H1 (cell line): ENCODE measurements at regions not wholly inside any gene's neighbourhood (a gene's known extent, or its start where the extent isn't known, plus 50 kb on each side); places are given as distances from the start of the nearest gene placed in this dataset.
A peak's percentile ranks its signal among the peaks of the same experiment; 100 is the strongest.

Experiments used
- CTCF ChIA-PET: fragments of 300-600 bp; sonication (Branson Sonifier 250); formaldehyde crosslinking; loops from one replicate; lab custom pipeline; 2021; ENCODE audit not compliant: partially characterized antibody; lab: Charles Lee
- POLR2A ChIA-PET: fragments of 300-600 bp; sonication (Branson Sonifier 250); formaldehyde crosslinking; loops from one replicate; lab custom pipeline; 2021; ENCODE audit warnings: inconsistent platforms; ENCODE audit not compliant: partially characterized antibody; lab: Charles Lee
- DNase-seq, 2 experiments: peaks; one replicate each; pipeline versions ENCODE4 v3.0.0 to v3.0.0-alpha.2; 2010 to 2022; ENCODE audit warnings: low spot score in 2 of 2, low read depth in 1 of 2, mixed read lengths in 1 of 2
- FAIRE-seq: peaks from 2 replicates; lab custom pipeline; 2011; peaks lifted over from hg19 to GRCh38; lab: Jason Lieb, UNC
- H2AFZ ChIP-seq: 2 replicates; pipeline ENCODE4 v1.8.1; 2012; ENCODE audit warnings: low read length, inconsistent platforms
- H2AK5ac ChIP-seq: 2 replicates; pipeline ENCODE4 v1.6.1; 2013; ENCODE audit warnings: low read depth, low read length
- H2BK120ac ChIP-seq: replicated peaks from 2 replicates; pipeline ENCODE3; 2013; ENCODE audit warnings: low read depth, low read length, inconsistent platforms
- H2BK12ac ChIP-seq: 2 replicates; pipeline ENCODE4 v1.6.1; 2013; ENCODE audit warnings: low read depth, low read length
- H2BK15ac ChIP-seq: 2 replicates; pipeline ENCODE4 v1.6.1; 2013; ENCODE audit warnings: low read length
- H2BK20ac ChIP-seq: 2 replicates; pipeline ENCODE4 v1.6.1; 2013; ENCODE audit warnings: low read length
- H2BK5ac ChIP-seq: 2 replicates; pipeline ENCODE4 v1.6.1; 2013; ENCODE audit warnings: low read depth, low read length
- H3K14ac ChIP-seq: 2 replicates; pipeline ENCODE4 v1.6.1; 2013; ENCODE audit warnings: inconsistent platforms; ENCODE audit not compliant: insufficient read length
- H3K18ac ChIP-seq: 2 replicates; pipeline ENCODE4 v1.6.1; 2013; ENCODE audit warnings: low read length; ENCODE audit errors: extremely low read depth
- H3K23ac ChIP-seq: 2 replicates; pipeline ENCODE4 v1.6.1; 2013; ENCODE audit warnings: inconsistent platforms; ENCODE audit not compliant: insufficient read length
- H3K23me2 ChIP-seq: 2 replicates; pipeline ENCODE4 v1.6.1; 2013; ENCODE audit warnings: low read depth, low read length
- H3K27ac ChIP-seq: 2 replicates; pipeline ENCODE4 v1.6.1; 2011; ENCODE audit warnings: low read depth, low read length, inconsistent platforms
- H3K27me3 ChIP-seq, 4 experiments: replicated peaks in 1 of 4; 1 replicate in 1 of 4; 2 replicates in 3 of 4; pipeline versions ENCODE4 v1.6.1 to v1.8.1; 2011 to 2013; ENCODE audit warnings: low read length in 3 of 4, mild to moderate bottlenecking in 3 of 4, inconsistent platforms in 2 of 4, mixed read lengths in 2 of 4, moderate library complexity in 1 of 4; ENCODE audit not compliant: control insufficient read depth in 3 of 4, insufficient read depth in 3 of 4; ENCODE audit errors: extremely low read depth in 1 of 4
- H3K36me3 ChIP-seq, 4 experiments: 2 replicates each; pipeline versions ENCODE4 v1.6.1 to v1.8.1; 2011 to 2013; ENCODE audit warnings: mild to moderate bottlenecking in 4 of 4, low read length in 3 of 4, moderate library complexity in 2 of 4, control low read depth in 1 of 4, inconsistent platforms in 1 of 4; ENCODE audit not compliant: insufficient read depth in 4 of 4, control insufficient read depth in 2 of 4
- H3K4ac ChIP-seq: replicated peaks from 2 replicates; pipeline ENCODE3; 2013; ENCODE audit warnings: low read length, low read depth, mixed read lengths, inconsistent platforms; ENCODE audit not compliant: insufficient read length
- H3K4me1 ChIP-seq, 4 experiments: replicated peaks in 1 of 4; 1 replicate in 1 of 4; 2 replicates in 3 of 4; pipeline versions ENCODE4 v1.6.1 to v1.8.1; 2011 to 2013; ENCODE audit warnings: low read length in 3 of 4, inconsistent platforms in 2 of 4, mixed read lengths in 1 of 4; ENCODE audit not compliant: insufficient read depth in 4 of 4, control insufficient read depth in 3 of 4
- H3K4me2 ChIP-seq, 2 experiments: 2 replicates each; pipeline versions ENCODE4 v1.6.1 to v1.8.1; 2011 to 2013; ENCODE audit warnings: low read depth in 2 of 2, low read length in 2 of 2, control low read depth in 1 of 2, inconsistent platforms in 1 of 2, mild to moderate bottlenecking in 1 of 2; ENCODE audit not compliant: insufficient read depth in 1 of 2
- H3K4me3 ChIP-seq, 4 experiments: fragments of 200-600, 300-600 bp in 1 of 4; sonication (generic), shearing (Covaris generic), sonication (Bioruptor Twin) in 1 of 4; 2 replicates each; pipeline versions ENCODE4 v1.5.1 to v1.8.1; 2011 to 2016; ENCODE audit warnings: low read length in 4 of 4, low read depth in 3 of 4, control low read depth in 2 of 4, inconsistent platforms in 2 of 4, mild to moderate bottlenecking in 2 of 4, mixed read lengths in 1 of 4, moderate library complexity in 1 of 4; ENCODE audit not compliant: insufficient read depth in 2 of 4; ENCODE audit errors: extremely low read depth in 1 of 4
- H3K56ac ChIP-seq: replicated peaks from 2 replicates; pipeline ENCODE3; 2013; ENCODE audit warnings: low read depth, mild to moderate bottlenecking, mixed read lengths, low read length, inconsistent platforms; ENCODE audit not compliant: insufficient read length
- H3K79me1 ChIP-seq: 2 replicates; pipeline ENCODE4 v1.6.1; 2013; ENCODE audit warnings: low read depth, low read length, control low read depth
- H3K79me2 ChIP-seq, 2 experiments: 2 replicates each; pipeline versions ENCODE4 v1.6.1 to v1.8.1; 2012 to 2013; ENCODE audit warnings: low read length in 2 of 2, mild to moderate bottlenecking in 2 of 2, inconsistent platforms in 1 of 2; ENCODE audit not compliant: insufficient read depth in 2 of 2, control insufficient read depth in 1 of 2
- H3K9ac ChIP-seq, 4 experiments: replicated peaks in 1 of 4; 1 replicate in 1 of 4; 2 replicates in 3 of 4; pipeline versions ENCODE4 v1.6.1 to v1.8.1; 2011 to 2013; ENCODE audit warnings: low read depth in 3 of 4, low read length in 3 of 4, control low read depth in 2 of 4, mild to moderate bottlenecking in 2 of 4, moderate library complexity in 2 of 4, inconsistent platforms in 1 of 4; ENCODE audit errors: extremely low read depth in 1 of 4
- H3K9me3 ChIP-seq, 2 experiments: 2 replicates each; pipeline versions ENCODE4 v1.6.1 to v1.8.1; 2012 to 2013; ENCODE audit warnings: mild to moderate bottlenecking in 2 of 2, moderate library complexity in 2 of 2, control low read depth in 1 of 2, inconsistent platforms in 1 of 2, low read depth in 1 of 2, low read length in 1 of 2, mixed read lengths in 1 of 2; ENCODE audit not compliant: insufficient read depth in 2 of 2
- H4K20me1 ChIP-seq, 2 experiments: replicated peaks in 1 of 2; 2 replicates each; pipeline versions ENCODE3 to v1.8.1; 2011 to 2013; ENCODE audit warnings: inconsistent platforms in 2 of 2, low read length in 2 of 2, mild to moderate bottlenecking in 1 of 2; ENCODE audit not compliant: insufficient read depth in 2 of 2, control insufficient read depth in 1 of 2
- H4K5ac ChIP-seq: 2 replicates; pipeline ENCODE4 v1.6.1; 2013; ENCODE audit warnings: low read length, low read depth, mixed read lengths, inconsistent platforms; ENCODE audit not compliant: insufficient read length
- H4K8ac ChIP-seq: 2 replicates; pipeline ENCODE4 v1.8.0; 2013; ENCODE audit warnings: mild to moderate bottlenecking, moderate library complexity, low read length, inconsistent platforms; ENCODE audit not compliant: insufficient read depth; ENCODE audit errors: extremely low read depth
- H4K91ac ChIP-seq: replicated peaks from 2 replicates; pipeline ENCODE3; 2013; ENCODE audit warnings: low read length, mixed read lengths, inconsistent platforms; ENCODE audit not compliant: insufficient read length
- ASH2L ChIP-seq: fragments of 200-600, 300-600 bp; sonication (generic); IDR thresholded peaks from one replicate; pipeline ENCODE4 v1.7.1; 2017; ENCODE audit warnings: low read length
- BACH1 ChIP-seq: IDR thresholded peaks from 2 replicates; pipeline ENCODE4 v1.6.1; 2012; ENCODE audit warnings: low read length, improper control_type of control experiment
- CTBP2 ChIP-seq: IDR thresholded peaks from 2 replicates; pipeline ENCODE4 v1.7.0; 2011; ENCODE audit warnings: borderline replicate concordance, mild to moderate bottlenecking, moderate library complexity, mixed read lengths, low read length; ENCODE audit not compliant: insufficient read depth, insufficient read length
- CTCF ChIP-seq, 3 experiments: IDR thresholded peaks; 1 replicate in 2 of 3; 2 replicates in 1 of 3; pipeline versions ENCODE4 v1.5.1 to v1.6.1; 2011; ENCODE audit warnings: low read length in 3 of 3, mild to moderate bottlenecking in 3 of 3, inconsistent platforms in 2 of 3, low read depth in 1 of 3, moderate library complexity in 1 of 3; ENCODE audit not compliant: insufficient read depth in 1 of 3; ENCODE audit errors: control extremely low read depth in 1 of 3
- FOSL1 ChIP-seq: IDR thresholded peaks from 2 replicates; pipeline ENCODE4 v1.6.1; 2011; ENCODE audit warnings: mild to moderate bottlenecking, low read depth, low read length, moderate library complexity; ENCODE audit not compliant: insufficient read depth
- HDAC6 ChIP-seq: IDR thresholded peaks from one replicate; pipeline ENCODE4 v1.7.1; 2012; ENCODE audit warnings: low read depth, mild to moderate bottlenecking, inconsistent platforms, low read length, moderate library complexity
- JUND ChIP-seq: IDR thresholded peaks from 2 replicates; pipeline ENCODE4 v1.6.1; 2011; ENCODE audit warnings: mild to moderate bottlenecking, improper control_type of control experiment, low read length
- KDM1A ChIP-seq: fragments of 200-600, 300-600 bp; sonication (generic); IDR thresholded peaks from 2 replicates; pipeline ENCODE4 v1.7.1; 2016; ENCODE audit warnings: mild to moderate bottlenecking, low read length, borderline replicate concordance
- KDM4A ChIP-seq: IDR thresholded peaks from one replicate; pipeline ENCODE4 v1.7.1; 2012; ENCODE audit warnings: low read depth, mild to moderate bottlenecking, moderate library complexity, low read length, inconsistent platforms; ENCODE audit not compliant: severe bottlenecking
- MAX ChIP-seq: IDR thresholded peaks from 2 replicates; pipeline ENCODE4 v1.6.1; 2012; ENCODE audit warnings: inconsistent platforms
- POLR2A ChIP-seq, 2 experiments: IDR thresholded peaks; 1 replicate in 1 of 2; 2 replicates in 1 of 2; pipeline ENCODE4 v1.6.1; 2011; ENCODE audit warnings: low read depth in 2 of 2, low read length in 2 of 2, mild to moderate bottlenecking in 2 of 2; ENCODE audit errors: control extremely low read depth in 1 of 2
- RXRA ChIP-seq: IDR thresholded peaks from 2 replicates; pipeline ENCODE4 v1.6.1; 2011; ENCODE audit warnings: low read depth, mild to moderate bottlenecking, low read length, moderate library complexity; ENCODE audit not compliant: insufficient read depth
- WGBS, 2 experiments: shearing (Covaris generic) in 1 of 2; methylation state at CpG; one replicate each; pipeline versions ENCODE4 v1.1.6 to v1.1.7; 2013 to 2015; ENCODE audit warnings: low lambda C conversion rate in 2 of 2, mixed read lengths in 2 of 2, inconsistent platforms in 1 of 2, low coverage in 1 of 2, missing lambda C conversion rate in 1 of 2; ENCODE audit not compliant: insufficient replicate concordance in 2 of 2, insufficient coverage in 1 of 2, insufficient read length in 1 of 2; ENCODE audit errors: extremely low coverage in 1 of 2, missing lambda C conversion rate in 1 of 2; 5-methylcytosine and 5-hydroxymethylcytosine counted together

- FAIRE-seq (no peak), DNase-seq (no peak)
- ChIA-PET CTCF (interaction anchor here (2.0 kb wide), 1 partner anchor 11 kb away, joined by 6 read pairs; no protein-coding TSS in a partner anchor), POLR2A (no interaction called here)
- no peak overlapping the region for H2AFZ ChIP-seq
- H3K23ac ChIP-seq: no peak overlapping the region
- H4K8ac ChIP-seq: no peak overlapping the region
- no peak overlapping the region for H3K18ac ChIP-seq
- no peaks in the 10 kb centered on the region for H3K23me2 ChIP-seq
- no peak overlapping the region for H2BK5ac ChIP-seq
- no peak overlapping the region for H3K56ac ChIP-seq
- H3K4me3 ChIP-seq: no peak overlapping the region
- H3K4ac ChIP-seq: no peak overlapping the region
- 97% methylated on average over 16 of the region's 16 CpGs; no CpG with 5 or more reads in 1 of the 2 experiments for WGBS, 2 experiments
- H2BK15ac ChIP-seq: no peak overlapping the region
- H4K91ac ChIP-seq: peak overlapping the region; percentile 64
- no peaks in the 10 kb centered on the region for H3K79me2 ChIP-seq
- no peak overlapping the region for H3K4me2 ChIP-seq
- H3K14ac ChIP-seq: no peak overlapping the region
- no peak overlapping the region for H2BK12ac ChIP-seq
- H3K9ac ChIP-seq: no peak overlapping the region
- H3K27me3 ChIP-seq: no peaks in the 10 kb centered on the region
- H3K79me1 ChIP-seq: no peaks in the 10 kb centered on the region
- no peaks in the 10 kb centered on the region for H4K20me1 ChIP-seq
- H3K4me1 ChIP-seq: peaks cover 0 to 3% (median 1%) of the 10 kb centered on the region in 4 experiments; a peak in 3 of 7 replicates
- no peak overlapping the region for H3K27ac ChIP-seq
- H2BK120ac ChIP-seq: no peak overlapping the region
- H2AK5ac ChIP-seq: no peak overlapping the region
- peaks cover 0 to 4% (median 0%) of the 10 kb centered on the region in 4 experiments; a peak in 1 of 8 replicates for H3K36me3 ChIP-seq
- no peak overlapping the region for H2BK20ac ChIP-seq
- no peaks in the 10 kb centered on the region for H3K9me3 ChIP-seq
- H4K5ac ChIP-seq: no peak overlapping the region
- TF ChIP-seq RXRA (no peak), MAX (no peak), KDM4A (no peak), POLR2A (IDR thresholded peaks at IDR 0.05; ENCODE audit: control extremely low read depth in 1 of 2, low read depth in 2 of 2, low read length in 2 of 2) (no peak), FOSL1 (no peak), JUND (no peak), ASH2L (no peak), BACH1 (no peak), KDM1A (no peak), CTBP2 (no peak), HDAC6 (no peak), CTCF (IDR thresholded peaks at IDR 0.05; ENCODE audit: control extremely low read depth in 1 of 3, insufficient read depth in 1 of 3, low read depth in 1 of 3, low read length in 3 of 3) (no peak)
Observed at GRCh38 chr15:62835762-62836161, 206.8 kb upstream of the TPM1 start.
